Spinal cord (tissue), 9 donors: ENCODE measurements at regions not wholly inside any gene's neighbourhood (a gene's known extent, or its start where the extent isn't known, plus 50 kb on each side); places are given as distances from the start of the nearest gene placed in this dataset.
A peak's percentile ranks its signal among the peaks of the same experiment; 100 is the strongest.

ENCODE experiments used
- DNase-seq, 6 donors: peaks; one replicate each; pipeline versions ENCODE4 v3.0.0 to v3.0.0-alpha.2; 2013 to 2015; ENCODE audit warnings: low spot score in 6 of 6, low read depth in 4 of 6
- H3K27ac ChIP-seq: one replicate; pipeline ENCODE4 v1.5.1; 2013; ENCODE audit warnings: low read depth, low read length, control low read depth
- H3K27me3 ChIP-seq: one replicate; pipeline ENCODE4 v1.6.1; 2013; ENCODE audit warnings: low read length; ENCODE audit not compliant: control insufficient read depth, insufficient read depth
- H3K36me3 ChIP-seq: one replicate; pipeline ENCODE4 v1.6.1; 2013; ENCODE audit warnings: low read length; ENCODE audit not compliant: control insufficient read depth, insufficient read depth
- H3K4me1 ChIP-seq: one replicate; pipeline ENCODE4 v1.6.1; 2013; ENCODE audit warnings: low read length; ENCODE audit not compliant: control insufficient read depth, insufficient read depth
- H3K4me3 ChIP-seq: one replicate; pipeline ENCODE4 v1.5.1; 2013; ENCODE audit warnings: low read depth, low read length, control low read depth
- H3K9me3 ChIP-seq: one replicate; pipeline ENCODE4 v1.6.1; 2013; ENCODE audit warnings: low read length; ENCODE audit not compliant: control insufficient read depth, insufficient read depth
- WGBS: methylation state at CpG from one replicate; pipeline ENCODE4 v1.1.5; 2013; ENCODE audit warnings: missing lambda C conversion rate; ENCODE audit not compliant: insufficient coverage; 5-methylcytosine and 5-hydroxymethylcytosine counted together
- donor health status: healthy.

- 88% methylated on average over 2 of the region's 3 CpGs for WGBS
- Histone ChIP-seq H3K27me3 (no peaks in the 10 kb centered on the region), H3K4me3 (no peak overlapping the region), H3K4me1 (peaks cover 12% of the 10 kb centered on the region), H3K9me3 (no peaks in the 10 kb centered on the region), H3K27ac (no peak overlapping the region), H3K36me3 (no peaks in the 10 kb centered on the region)
- no peak for DNase-seq
These were observed 168.6 kb downstream of the TRIM33 start for GRCh38 chr1:114342376-114342775.

GRCh38 chr1:114341856-114342255 is 169.1 kb downstream of the TRIM33 start:
- WGBS = 83% methylated on average over 1 of the region's 6 CpGs
- DNase-seq = peak in 1 of 6 donors; percentile 30
- no peak overlapping the region for H3K27ac ChIP-seq

GRCh38 chr1:114341299-114341698 is 169.7 kb downstream of the TRIM33 start:
- Histone ChIP-seq H3K27me3 (no peaks in the 10 kb centered on the region), H3K4me3 (no peak overlapping the region), H3K4me1 (peaks cover 7% of the 10 kb centered on the region), H3K27ac (no peak overlapping the region), H3K36me3 (no peaks in the 10 kb centered on the region), H3K9me3 (no peaks in the 10 kb centered on the region)
- no peak for DNase-seq
- 88% methylated on average over 3 of the region's 3 CpGs for WGBS

More at GRCh38 chr1:114341856-114342255, 169.1 kb downstream of the TRIM33 start:
- no peaks in the 10 kb centered on the region for H3K9me3 ChIP-seq
- H3K36me3 ChIP-seq = no peaks in the 10 kb centered on the region
- H3K27me3 ChIP-seq = no peaks in the 10 kb centered on the region
- H3K4me1 ChIP-seq = peaks cover 11% of the 10 kb centered on the region
- no peak overlapping the region for H3K4me3 ChIP-seq

GRCh38 chr1:114340892-114341291 is 170.1 kb downstream of the TRIM33 start:
- Histone ChIP-seq H3K4me1 (peaks cover 4% of the 10 kb centered on the region), H3K27me3 (no peaks in the 10 kb centered on the region), H3K4me3 (no peak overlapping the region), H3K36me3 (no peaks in the 10 kb centered on the region), H3K9me3 (no peaks in the 10 kb centered on the region), H3K27ac (no peak overlapping the region)
- DNase-seq = no peak
- 100% methylated on average over 1 of the region's 1 CpG for WGBS

- H3K9me3 ChIP-seq = no peaks in the 10 kb centered on the region
- 94% methylated on average over 5 of the region's 6 CpGs for WGBS
- no peak for DNase-seq
- H3K4me3 ChIP-seq = no peak overlapping the region
- no peaks in the 10 kb centered on the region for H3K36me3 ChIP-seq
- no peaks in the 10 kb centered on the region for H3K4me1 ChIP-seq
- H3K27ac ChIP-seq = no peak overlapping the region
- no peaks in the 10 kb centered on the region for H3K27me3 ChIP-seq
These were observed 171.6 kb downstream of the TRIM33 start for GRCh38 chr1:114339379-114339778.

GRCh38 chr1:114338191-114338890 is 172.7 kb downstream of the TRIM33 start:
- no peak for DNase-seq
- Histone ChIP-seq H3K27me3 (no peaks in the 10 kb centered on the region), H3K4me1 (no peaks in the 10 kb centered on the region), H3K4me3 (no peak overlapping the region), H3K27ac (no peak overlapping the region), H3K36me3 (no peaks in the 10 kb centered on the region), H3K9me3 (no peaks in the 10 kb centered on the region)
- WGBS = 93% methylated on average over 5 of the region's 11 CpGs

- Histone ChIP-seq H3K9me3 (no peaks in the 10 kb centered on the region), H3K4me3 (no peak overlapping the region), H3K36me3 (no peaks in the 10 kb centered on the region), H3K27me3 (no peaks in the 10 kb centered on the region), H3K27ac (no peak overlapping the region), H3K4me1 (no peaks in the 10 kb centered on the region)
- WGBS = 100% methylated on average over 2 of the region's 4 CpGs
- no peak for DNase-seq
These were observed 173.6 kb downstream of the TRIM33 start for GRCh38 chr1:114337417-114337816.

GRCh38 chr1:114336360-114336759 is 174.6 kb downstream of the TRIM33 start:
- WGBS = 100% methylated on average over 1 of the region's 2 CpGs
- Histone ChIP-seq H3K4me1 (no peaks in the 10 kb centered on the region), H3K4me3 (no peak overlapping the region), H3K27me3 (no peaks in the 10 kb centered on the region), H3K9me3 (no peaks in the 10 kb centered on the region), H3K36me3 (no peaks in the 10 kb centered on the region), H3K27ac (no peak overlapping the region)
- no peak for DNase-seq

GRCh38 chr1:114335273-114335672 is 175.7 kb downstream of the TRIM33 start:
- no peaks in the 10 kb centered on the region for H3K9me3 ChIP-seq
- H3K27ac ChIP-seq = no peak overlapping the region
- no peak for DNase-seq
- no peak overlapping the region for H3K4me3 ChIP-seq
- no peaks in the 10 kb centered on the region for H3K27me3 ChIP-seq
- no peaks in the 10 kb centered on the region for H3K4me1 ChIP-seq
- H3K36me3 ChIP-seq = no peaks in the 10 kb centered on the region

GRCh38 chr1:114334297-114334696 is 176.7 kb downstream of the TRIM33 start:
- Histone ChIP-seq H3K9me3 (no peaks in the 10 kb centered on the region), H3K27me3 (no peaks in the 10 kb centered on the region), H3K27ac (no peak overlapping the region), H3K36me3 (no peaks in the 10 kb centered on the region), H3K4me3 (no peak overlapping the region), H3K4me1 (no peaks in the 10 kb centered on the region)
- DNase-seq = no peak
